VCaP (cell line): ENCODE measurements at regions not wholly inside any gene's neighbourhood (a gene's known extent, or its start where the extent isn't known, plus 50 kb on each side); places are given as distances from the start of the nearest gene placed in this dataset.

Source experiments
- H3K27ac ChIP-seq: fragments of 450-650 bp; 2 replicates; pipeline ENCODE4 v1.5.1; 2017
- TF ChIP-seq, protein P1 (sequence below): fragments of 450-650 bp; conservative IDR thresholded peaks from 2 replicates; pipeline ENCODE4 v1.5.1; 2017; ENCODE audit warnings: mild to moderate bottlenecking, moderate library complexity

DNA sequence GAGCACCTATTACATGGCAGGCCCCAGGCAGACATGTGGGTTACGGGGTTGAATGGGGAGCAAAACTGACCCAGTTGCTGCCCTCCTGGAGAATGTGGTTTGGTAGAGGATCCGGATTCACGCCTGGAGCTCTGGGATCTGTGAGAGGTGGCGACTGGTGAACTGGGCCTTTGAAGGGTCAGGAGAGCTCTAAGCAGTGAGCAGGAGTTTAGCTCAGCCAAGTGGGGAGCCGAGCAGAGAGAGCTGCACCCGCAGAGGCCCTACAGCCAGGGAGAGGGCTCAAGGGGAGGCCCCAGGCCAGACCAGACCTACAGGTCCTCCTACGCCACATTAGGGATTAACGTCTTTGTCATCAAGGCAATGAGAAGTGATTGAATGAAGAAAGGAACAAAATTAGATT, 179.8 kb upstream of the TLE3 start:
- no peak overlapping the region for H3K27ac ChIP-seq
- TF ChIP-seq, protein P1, sequence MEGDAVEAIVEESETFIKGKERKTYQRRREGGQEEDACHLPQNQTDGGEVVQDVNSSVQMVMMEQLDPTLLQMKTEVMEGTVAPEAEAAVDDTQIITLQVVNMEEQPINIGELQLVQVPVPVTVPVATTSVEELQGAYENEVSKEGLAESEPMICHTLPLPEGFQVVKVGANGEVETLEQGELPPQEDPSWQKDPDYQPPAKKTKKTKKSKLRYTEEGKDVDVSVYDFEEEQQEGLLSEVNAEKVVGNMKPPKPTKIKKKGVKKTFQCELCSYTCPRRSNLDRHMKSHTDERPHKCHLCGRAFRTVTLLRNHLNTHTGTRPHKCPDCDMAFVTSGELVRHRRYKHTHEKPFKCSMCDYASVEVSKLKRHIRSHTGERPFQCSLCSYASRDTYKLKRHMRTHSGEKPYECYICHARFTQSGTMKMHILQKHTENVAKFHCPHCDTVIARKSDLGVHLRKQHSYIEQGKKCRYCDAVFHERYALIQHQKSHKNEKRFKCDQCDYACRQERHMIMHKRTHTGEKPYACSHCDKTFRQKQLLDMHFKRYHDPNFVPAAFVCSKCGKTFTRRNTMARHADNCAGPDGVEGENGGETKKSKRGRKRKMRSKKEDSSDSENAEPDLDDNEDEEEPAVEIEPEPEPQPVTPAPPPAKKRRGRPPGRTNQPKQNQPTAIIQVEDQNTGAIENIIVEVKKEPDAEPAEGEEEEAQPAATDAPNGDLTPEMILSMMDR, result no peak

DNA sequence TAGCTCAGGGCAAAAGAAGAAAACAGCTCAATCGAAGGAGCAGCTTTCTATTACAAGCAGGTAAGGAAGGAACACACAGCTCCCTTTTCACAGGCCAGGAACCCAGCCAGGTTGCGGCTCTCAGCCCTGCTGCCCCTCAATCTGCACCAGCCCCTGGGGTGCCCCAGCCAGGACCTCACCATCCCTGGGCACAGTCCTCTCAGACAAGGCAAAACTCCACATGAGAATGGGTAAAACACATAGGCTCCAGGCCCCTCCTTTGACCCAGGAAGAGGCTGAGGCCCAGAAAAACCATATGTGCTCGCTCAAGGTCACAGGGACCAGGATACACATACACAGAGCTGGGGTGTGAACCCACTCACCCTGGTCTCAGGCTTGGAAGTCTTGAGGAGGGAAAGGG, 178.7 kb upstream of the TLE3 start:
- H3K27ac ChIP-seq, result no peak overlapping the region
- TF ChIP-seq, protein P1, result no peak

DNA sequence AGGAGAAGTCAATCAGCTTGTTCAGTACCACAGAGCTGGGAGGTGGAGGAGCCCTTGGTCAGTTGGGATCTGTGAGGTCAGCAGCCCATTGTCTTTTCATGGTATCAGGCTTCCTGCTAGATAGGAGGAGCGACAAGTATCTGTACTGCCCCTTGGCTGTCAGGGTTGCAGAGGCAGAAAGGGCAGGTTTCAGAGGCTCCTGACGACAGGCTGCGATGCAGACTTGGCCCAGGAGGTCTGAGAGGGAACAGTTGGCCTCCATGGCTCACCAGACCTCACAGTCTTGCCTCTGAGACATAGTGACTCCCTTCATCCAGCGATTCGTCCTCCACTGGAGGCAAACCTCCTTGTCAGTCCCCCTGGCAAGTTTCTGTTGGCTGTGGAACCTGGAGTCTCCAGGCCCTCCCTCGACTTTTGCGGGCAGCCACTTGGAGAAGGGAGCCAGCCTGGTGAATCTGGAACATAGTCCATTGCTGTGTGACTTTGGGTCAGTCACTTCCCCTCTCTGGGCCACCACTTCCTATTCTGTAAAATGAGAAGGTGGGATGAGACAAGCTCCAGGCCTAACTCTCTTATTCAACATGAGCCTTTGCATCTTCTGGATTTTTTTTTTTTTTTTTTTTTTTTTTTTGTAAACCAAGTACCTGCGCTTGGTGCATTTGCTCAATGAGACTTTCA, 177.9 kb upstream of the TLE3 start:
- no peak overlapping the region for H3K27ac ChIP-seq

DNA sequence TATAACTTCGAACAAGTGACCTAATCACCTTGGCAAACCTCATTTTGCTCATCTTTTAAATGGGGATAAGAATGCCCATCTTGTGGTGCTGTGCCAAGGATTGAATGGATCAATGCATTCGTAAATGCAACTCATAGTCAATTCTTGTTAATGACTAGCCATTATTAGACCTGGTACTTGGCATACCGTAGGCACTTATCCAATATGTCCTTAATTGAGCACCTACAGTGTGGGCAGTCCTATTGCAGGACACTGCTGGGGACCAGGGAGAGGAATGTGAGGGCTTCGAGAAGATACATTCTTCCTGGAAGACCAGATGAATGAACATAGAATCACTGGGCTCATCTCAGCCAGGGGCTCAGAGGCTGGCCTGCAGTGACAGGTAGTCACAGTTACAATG, 177.2 kb upstream of the TLE3 start:
- no peak overlapping the region for H3K27ac ChIP-seq
- TF ChIP-seq, protein P1, result no peak

More for the DNA sequence above, 177.9 kb upstream of the TLE3 start:
- TF ChIP-seq, protein P1, result no peak

GRCh38 chr15:70274255-70274880, 176.7 kb upstream of the TLE3 start:
- TF ChIP-seq, protein P1, result no peak

GRCh38 chr15:70273808-70274207, 176.1 kb upstream of the TLE3 start:
- no peak overlapping the region for H3K27ac ChIP-seq
- TF ChIP-seq, protein P1, result no peak

More at GRCh38 chr15:70274255-70274880, 176.7 kb upstream of the TLE3 start:
- no peak overlapping the region for H3K27ac ChIP-seq

- TF ChIP-seq, protein P1, result no peak
Measured at GRCh38 chr15:70272565-70273355, 175.0 kb upstream of the TLE3 start.

More at GRCh38 chr15:70272565-70273355, 175.0 kb upstream of the TLE3 start:
- no peak overlapping the region for H3K27ac ChIP-seq
